Vagina (tissue), 2 donors: ENCODE measurements at regions not wholly inside any gene's neighbourhood (a gene's known extent, or its start where the extent isn't known, plus 50 kb on each side); places are given as distances from the start of the nearest gene placed in this dataset.

Source experiments
- CTCF ChIP-seq, 3 experiments: fragments of 450-650 bp in 2 of 3; fragments of 200-600 bp in 1 of 3; sonication (generic) in 1 of 3; IDR thresholded peaks; one replicate each; pipeline ENCODE4 v1.5.1; 2017 to 2019; ENCODE audit warnings: antibody characterized with exemption in 3 of 3, mild to moderate bottlenecking in 2 of 3, moderate library complexity in 2 of 3
- POLR2A ChIP-seq, 2 donors: fragments of 450-650 bp; IDR thresholded peaks; one replicate each; pipeline ENCODE4 v1.6.1; 2017; ENCODE audit warnings: antibody characterized with exemption in 2 of 2, mild to moderate bottlenecking in 2 of 2, moderate library complexity in 2 of 2

- TF ChIP-seq CTCF (IDR thresholded peaks at IDR 0.05) (no peak), POLR2A (IDR thresholded peaks at IDR 0.05) (no peak)
Measured at GRCh38 chr14:98008381-98009113, 1211.4 kb downstream of the VRK1 start.
